ENCODE measurements at regions not wholly inside any gene's neighbourhood (a gene's known extent, or its start where the extent isn't known, plus 50 kb on each side); places are given as distances from the start of the nearest gene placed in this dataset.

GRCh38 chr7:41336981-41337380, 365.9 kb downstream of the INHBA start:
- no peak overlapping the region for H2AFZ ChIP-seq (ENCODE audit: low read length)
- no peak overlapping the region for H3K4me3 ChIP-seq (ENCODE audit: extremely low read depth in 1 of 4, insufficient read depth in 2 of 4, low read depth in 3 of 4, low read length in 4 of 4)
- 92% methylated on average over 5 of the region's 5 CpGs; no CpG with 5 or more reads in 1 of the 2 experiments for WGBS, 2 experiments (ENCODE audit: extremely low coverage in 1 of 2, insufficient coverage in 1 of 2, insufficient read length in 1 of 2, insufficient replicate concordance in 2 of 2, low coverage in 1 of 2, low lambda C conversion rate in 2 of 2, missing lambda C conversion rate in 1 of 2)
- no peak overlapping the region for H3K4ac ChIP-seq (replicated peaks; ENCODE audit: insufficient read length, low read depth, low read length)
- POLR2A ChIA-PET (ENCODE audit: partially characterized antibody) = no interaction called here
- H3K9ac ChIP-seq (replicated peaks in 1 of 4; ENCODE audit: extremely low read depth in 1 of 4, low read depth in 3 of 4, low read length in 3 of 4) = no peak overlapping the region
- no peak overlapping the region for H3K23ac ChIP-seq (ENCODE audit: insufficient read length)
- no peaks in the 10 kb centered on the region for H3K36me3 ChIP-seq (ENCODE audit: control insufficient read depth in 2 of 4, insufficient read depth in 4 of 4, low read length in 3 of 4)
- no peak overlapping the region for H4K8ac ChIP-seq (ENCODE audit: extremely low read depth, insufficient read depth, low read length)
- H2BK12ac ChIP-seq (ENCODE audit: low read depth, low read length) = no peak overlapping the region
- H2BK120ac ChIP-seq (replicated peaks; ENCODE audit: low read depth, low read length) = no peak overlapping the region
- H4K91ac ChIP-seq (replicated peaks; ENCODE audit: insufficient read length, low read length) = no peak overlapping the region
- H3K23me2 ChIP-seq (ENCODE audit: low read depth, low read length) = no peaks in the 10 kb centered on the region
- H3K14ac ChIP-seq (ENCODE audit: insufficient read length) = no peak overlapping the region
- H3K4me1 ChIP-seq (replicated peaks in 1 of 4; ENCODE audit: control insufficient read depth in 3 of 4, insufficient read depth in 4 of 4, low read length in 3 of 4) = no peaks in the 10 kb centered on the region
- TF ChIP-seq POLR2A (IDR thresholded peaks at IDR 0.05; ENCODE audit: control extremely low read depth in 1 of 2, low read depth in 2 of 2, low read length in 2 of 2) (no peak), POLR2AphosphoS5 (IDR thresholded peaks at IDR 0.05; ENCODE audit: low read depth, low read length) (no peak), ATF2 (IDR thresholded peaks at IDR 0.05; ENCODE audit: low read length) (no peak), EGR1 (IDR thresholded peaks at IDR 0.05; ENCODE audit: borderline replicate concordance, low read depth, low read length) (no peak), TBP (IDR thresholded peaks at IDR 0.05; ENCODE audit: low read depth, low read length) (no peak), NANOG (IDR thresholded peaks at IDR 0.05; ENCODE audit: insufficient read depth, low read depth, low read length, poor library complexity, severe bottlenecking) (no peak), CHD2 (IDR thresholded peaks at IDR 0.05; ENCODE audit: low read length) (no peak), KDM5A (IDR thresholded peaks at IDR 0.05; ENCODE audit: low read length) (no peak), SP1 (IDR thresholded peaks at IDR 0.05; ENCODE audit: low read depth, low read length) (no peak), KDM1A (IDR thresholded peaks at IDR 0.05; ENCODE audit: borderline replicate concordance, low read length) (no peak), RAD21 (IDR thresholded peaks at IDR 0.05 in 1 of 2, conservative IDR thresholded peaks at IDR 0.05 in 1 of 2; ENCODE audit: low read depth in 2 of 2, low read length in 2 of 2) (no peak), GABPA (IDR thresholded peaks at IDR 0.05; ENCODE audit: borderline replicate concordance, insufficient read depth, low read length) (no peak), POU5F1 (IDR thresholded peaks at IDR 0.05; ENCODE audit: low read depth, low read length) (no peak)
- DNase-seq (ENCODE audit: low read depth in 1 of 2, low spot score in 2 of 2) = no peak
- no peak for FAIRE-seq
- H2AK5ac ChIP-seq (ENCODE audit: low read depth, low read length) = no peak overlapping the region
- H4K20me1 ChIP-seq (replicated peaks in 1 of 2; ENCODE audit: control insufficient read depth in 1 of 2, insufficient read depth in 2 of 2, low read length in 2 of 2) = no peaks in the 10 kb centered on the region
- no peak overlapping the region for H2BK20ac ChIP-seq (ENCODE audit: low read length)
- H2BK15ac ChIP-seq (ENCODE audit: low read length) = no peak overlapping the region
- H3K79me2 ChIP-seq (ENCODE audit: control insufficient read depth in 1 of 2, insufficient read depth in 2 of 2, low read length in 2 of 2) = no peaks in the 10 kb centered on the region
- no peak overlapping the region for H3K4me2 ChIP-seq (ENCODE audit: insufficient read depth in 1 of 2, low read depth in 2 of 2, low read length in 2 of 2)
- H3K79me1 ChIP-seq (ENCODE audit: low read depth, low read length) = no peaks in the 10 kb centered on the region
- H3K9me3 ChIP-seq (ENCODE audit: insufficient read depth in 2 of 2, low read depth in 1 of 2, low read length in 1 of 2) = no peaks in the 10 kb centered on the region
- CTCF ChIA-PET (ENCODE audit: partially characterized antibody) = interaction anchor here (0.5 to 2.6 kb wide), 6 partner anchors 10 to 368 kb away, joined by 3 to 8 read pairs (median 4); no protein-coding TSS in a partner anchor
- H4K5ac ChIP-seq (ENCODE audit: insufficient read length, low read depth, low read length) = no peak overlapping the region
- no peaks in the 10 kb centered on the region for H3K27me3 ChIP-seq (replicated peaks in 1 of 4; ENCODE audit: control insufficient read depth in 3 of 4, extremely low read depth in 1 of 4, insufficient read depth in 3 of 4, low read length in 3 of 4)
- no peak overlapping the region for H2BK5ac ChIP-seq (ENCODE audit: low read depth, low read length)
- H3K18ac ChIP-seq (ENCODE audit: extremely low read depth, low read length) = no peak overlapping the region
- H3K27ac ChIP-seq (ENCODE audit: low read depth, low read length) = no peak overlapping the region
- no peak overlapping the region for H3K56ac ChIP-seq (replicated peaks; ENCODE audit: insufficient read length, low read depth, low read length)
